OCI-LY7 (cell line): ENCODE measurements at regions not wholly inside any gene's neighbourhood (a gene's known extent, or its start where the extent isn't known, plus 50 kb on each side); places are given as distances from the start of the nearest gene placed in this dataset.

Experiments used
- CTCF ChIP-seq: fragments of 200-600 bp; sonication (generic); conservative IDR thresholded peaks from 2 replicates; pipeline ENCODE4 v1.5.1; 2014; ENCODE audit warnings: mild to moderate bottlenecking, antibody characterized with exemption, low read length, moderate library complexity, mixed read lengths
- EZH2phosphoT487 ChIP-seq: fragments of 200-600 bp; sonication (generic); IDR thresholded peaks from 2 replicates; pipeline ENCODE4 v1.6.1; 2018; ENCODE audit warnings: low read depth, borderline replicate concordance, mild to moderate bottlenecking, mixed run types, antibody characterized with exemption, low read length, moderate library complexity, mixed read lengths

GRCh38 chr2:60109744-60110143, 443.7 kb downstream of the BCL11A start:
- TF ChIP-seq CTCF (no peak), EZH2phosphoT487 (no peak)
